Thoracic aorta (tissue), 2 donors: ENCODE measurements at regions not wholly inside any gene's neighbourhood (a gene's known extent, or its start where the extent isn't known, plus 50 kb on each side); places are given as distances from the start of the nearest gene placed in this dataset.

Source experiments
- ATAC-seq: fragments of 150-250 bp; one replicate; pipeline ENCODE4 v1.8.0; 2017; ENCODE audit warnings: low read depth; ENCODE audit not compliant: insufficient number of reproducible peaks, low FRiP score
- DNase-seq: peaks from one replicate; pipeline ENCODE4 v3.0.0-alpha.2; 2020; ENCODE audit warnings: low spot score
- H3K27ac ChIP-seq, 2 donors: fragments of 200-600 bp; sonication (generic); 1 replicate in 1 of 2; 2 replicates in 1 of 2; pipeline ENCODE4 v1.5.1; 2016; ENCODE audit warnings: mild to moderate bottlenecking in 2 of 2, moderate library complexity in 2 of 2
- H3K27me3 ChIP-seq: fragments of 200-600 bp; sonication (generic); replicated peaks from 2 replicates; pipeline ENCODE4 v1.6.0; 2016; ENCODE audit warnings: mild to moderate bottlenecking; ENCODE audit not compliant: insufficient read depth
- H3K36me3 ChIP-seq: fragments of 200-600 bp; sonication (generic); one replicate; pipeline ENCODE4 v1.5.1; 2016
- H3K4me1 ChIP-seq, 2 donors: fragments of 200-600 bp; sonication (generic); 1 replicate in 1 of 2; 2 replicates in 1 of 2; pipeline versions ENCODE4 v1.5.1 to v1.6.0; 2016; ENCODE audit warnings: low read depth in 2 of 2, mild to moderate bottlenecking in 1 of 2; ENCODE audit not compliant: control insufficient read depth in 1 of 2
- H3K4me3 ChIP-seq: fragments of 200-600 bp; sonication (generic); 2 replicates; pipeline ENCODE4 v1.5.1; 2016; ENCODE audit warnings: mild to moderate bottlenecking
- H3K9me3 ChIP-seq: fragments of 200-600 bp; sonication (generic); 2 replicates; pipeline ENCODE4 v1.5.1; 2016
- CTCF ChIP-seq: fragments of 200-600 bp; sonication (generic); IDR thresholded peaks from one replicate; pipeline ENCODE4 v1.5.1; 2019; ENCODE audit warnings: antibody characterized with exemption

GRCh38 chr18:72409903-72410302 is 134.2 kb downstream of the CBLN2 start:
- no peak for ATAC-seq
- DNase-seq = no peak
- Histone ChIP-seq H3K27ac (no peak overlapping the region), H3K27me3 (no peaks in the 10 kb centered on the region), H3K4me1 (no peaks in the 10 kb centered on the region), H3K4me3 (no peak overlapping the region), H3K9me3 (no peaks in the 10 kb centered on the region), H3K36me3 (no peaks in the 10 kb centered on the region)
- no peak for TF ChIP-seq CTCF

GRCh38 chr18:72407048-72407447 is 137.1 kb downstream of the CBLN2 start:
- no peak for TF ChIP-seq CTCF
- no peak for ATAC-seq

GRCh38 chr18:72391951-72392350 is 152.2 kb downstream of the CBLN2 start:
- H3K36me3 ChIP-seq = no peaks in the 10 kb centered on the region
- DNase-seq = no peak
- H3K27me3 ChIP-seq = no peaks in the 10 kb centered on the region
- H3K4me1 ChIP-seq = no peaks in the 10 kb centered on the region
- H3K9me3 ChIP-seq = no peaks in the 10 kb centered on the region
- ATAC-seq = no peak
- no peak overlapping the region for H3K4me3 ChIP-seq
- no peak for TF ChIP-seq CTCF
- no peak overlapping the region for H3K27ac ChIP-seq

More at GRCh38 chr18:72407048-72407447, 137.1 kb downstream of the CBLN2 start:
- Histone ChIP-seq H3K9me3 (no peaks in the 10 kb centered on the region), H3K27ac (no peak overlapping the region), H3K4me1 (no peaks in the 10 kb centered on the region), H3K4me3 (no peak overlapping the region), H3K27me3 (no peaks in the 10 kb centered on the region), H3K36me3 (no peaks in the 10 kb centered on the region)
- DNase-seq = no peak

- ATAC-seq (no peak), DNase-seq (no peak)
- Histone ChIP-seq H3K9me3 (no peaks in the 10 kb centered on the region), H3K27me3 (no peaks in the 10 kb centered on the region), H3K4me1 (no peaks in the 10 kb centered on the region), H3K27ac (no peak overlapping the region), H3K36me3 (no peaks in the 10 kb centered on the region), H3K4me3 (no peak overlapping the region)
- TF ChIP-seq CTCF = no peak
Observed at GRCh38 chr18:72391427-72391826, 152.7 kb downstream of the CBLN2 start.

DNA sequence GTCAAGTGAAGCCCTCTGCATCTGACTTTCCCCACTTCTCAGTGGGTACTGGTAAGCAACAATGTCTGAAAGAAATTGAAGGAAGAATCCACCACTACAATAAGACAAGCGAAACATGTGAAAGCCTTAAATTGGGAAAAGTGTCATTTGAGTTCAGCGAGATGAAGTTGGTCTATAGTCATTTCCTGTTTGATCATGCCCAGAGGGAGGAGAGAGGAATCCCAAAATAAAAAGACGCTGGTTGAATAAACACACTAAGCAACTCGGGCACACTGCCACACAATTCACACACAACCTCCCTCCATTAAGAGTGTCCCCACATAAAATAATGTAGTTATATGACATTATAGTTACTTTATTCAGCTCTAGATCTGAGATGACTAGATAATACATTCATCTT is 166.1 kb downstream of the CBLN2 start:
- ATAC-seq = no peak
- no peaks in the 10 kb centered on the region for H3K4me1 ChIP-seq
- H3K36me3 ChIP-seq = no peaks in the 10 kb centered on the region
- DNase-seq = no peak
- no peak overlapping the region for H3K27ac ChIP-seq
- H3K9me3 ChIP-seq = no peaks in the 10 kb centered on the region
- TF ChIP-seq CTCF = no peak
- no peaks in the 10 kb centered on the region for H3K27me3 ChIP-seq
- H3K4me3 ChIP-seq = no peak overlapping the region
